GM06990 (cell line): ENCODE measurements at regions not wholly inside any gene's neighbourhood (a gene's known extent, or its start where the extent isn't known, plus 50 kb on each side); places are given as distances from the start of the nearest gene placed in this dataset.

Experiments
- DNase-seq: peaks from one replicate; pipeline ENCODE4 v3.0.0-alpha.2; 2011; ENCODE audit not compliant: insufficient read length; ENCODE audit errors: extremely low read depth
- H3K27me3 ChIP-seq: replicated peaks from 2 replicates; pipeline ENCODE4 v1.6.0; 2011; ENCODE audit warnings: low read length; ENCODE audit not compliant: control insufficient read depth, insufficient read depth
- H3K36me3 ChIP-seq: 2 replicates; pipeline ENCODE4 v1.5.1; 2011; ENCODE audit warnings: low read length; ENCODE audit not compliant: control insufficient read depth, insufficient read depth
- H3K4me3 ChIP-seq: replicated peaks from 2 replicates; pipeline ENCODE4 v1.5.1; 2011; ENCODE audit warnings: low read depth, mild to moderate bottlenecking, control low read depth, low read length
- TF ChIP-seq, protein P1 (sequence below): IDR thresholded peaks from 2 replicates; pipeline ENCODE4 v1.5.1; 2011; ENCODE audit warnings: low read length, control low read depth, mild to moderate bottlenecking, inconsistent platforms; ENCODE audit not compliant: insufficient read depth, poor library complexity, severe bottlenecking

DNA sequence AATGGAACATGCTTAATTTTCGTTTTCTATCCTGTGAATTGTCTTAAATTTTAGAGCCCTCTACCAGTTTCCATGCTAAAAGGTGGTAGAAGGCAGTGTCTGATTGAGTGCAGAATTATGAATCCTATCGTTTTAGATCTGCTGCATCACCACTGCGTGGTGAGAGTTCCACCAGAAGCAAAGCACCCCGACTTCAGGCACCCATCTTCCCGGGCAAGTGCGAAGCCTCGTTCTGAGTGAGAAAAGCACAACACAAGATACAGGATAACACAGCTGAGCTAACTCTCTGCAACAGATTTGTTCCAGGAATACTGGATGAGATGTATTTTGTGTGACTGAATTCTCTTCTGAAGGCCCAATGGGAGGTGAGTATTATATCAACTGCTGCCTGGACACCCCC is 471.5 kb downstream of the EIPR1 start:
- no peaks in the 10 kb centered on the region for H3K36me3 ChIP-seq
- no peak for DNase-seq
- TF ChIP-seq, protein P1, sequence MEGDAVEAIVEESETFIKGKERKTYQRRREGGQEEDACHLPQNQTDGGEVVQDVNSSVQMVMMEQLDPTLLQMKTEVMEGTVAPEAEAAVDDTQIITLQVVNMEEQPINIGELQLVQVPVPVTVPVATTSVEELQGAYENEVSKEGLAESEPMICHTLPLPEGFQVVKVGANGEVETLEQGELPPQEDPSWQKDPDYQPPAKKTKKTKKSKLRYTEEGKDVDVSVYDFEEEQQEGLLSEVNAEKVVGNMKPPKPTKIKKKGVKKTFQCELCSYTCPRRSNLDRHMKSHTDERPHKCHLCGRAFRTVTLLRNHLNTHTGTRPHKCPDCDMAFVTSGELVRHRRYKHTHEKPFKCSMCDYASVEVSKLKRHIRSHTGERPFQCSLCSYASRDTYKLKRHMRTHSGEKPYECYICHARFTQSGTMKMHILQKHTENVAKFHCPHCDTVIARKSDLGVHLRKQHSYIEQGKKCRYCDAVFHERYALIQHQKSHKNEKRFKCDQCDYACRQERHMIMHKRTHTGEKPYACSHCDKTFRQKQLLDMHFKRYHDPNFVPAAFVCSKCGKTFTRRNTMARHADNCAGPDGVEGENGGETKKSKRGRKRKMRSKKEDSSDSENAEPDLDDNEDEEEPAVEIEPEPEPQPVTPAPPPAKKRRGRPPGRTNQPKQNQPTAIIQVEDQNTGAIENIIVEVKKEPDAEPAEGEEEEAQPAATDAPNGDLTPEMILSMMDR, result no peak
- no peaks in the 10 kb centered on the region; the same call in 1 of the 2 replicates for H3K27me3 ChIP-seq
- H3K4me3 ChIP-seq, result no peak overlapping the region

DNA sequence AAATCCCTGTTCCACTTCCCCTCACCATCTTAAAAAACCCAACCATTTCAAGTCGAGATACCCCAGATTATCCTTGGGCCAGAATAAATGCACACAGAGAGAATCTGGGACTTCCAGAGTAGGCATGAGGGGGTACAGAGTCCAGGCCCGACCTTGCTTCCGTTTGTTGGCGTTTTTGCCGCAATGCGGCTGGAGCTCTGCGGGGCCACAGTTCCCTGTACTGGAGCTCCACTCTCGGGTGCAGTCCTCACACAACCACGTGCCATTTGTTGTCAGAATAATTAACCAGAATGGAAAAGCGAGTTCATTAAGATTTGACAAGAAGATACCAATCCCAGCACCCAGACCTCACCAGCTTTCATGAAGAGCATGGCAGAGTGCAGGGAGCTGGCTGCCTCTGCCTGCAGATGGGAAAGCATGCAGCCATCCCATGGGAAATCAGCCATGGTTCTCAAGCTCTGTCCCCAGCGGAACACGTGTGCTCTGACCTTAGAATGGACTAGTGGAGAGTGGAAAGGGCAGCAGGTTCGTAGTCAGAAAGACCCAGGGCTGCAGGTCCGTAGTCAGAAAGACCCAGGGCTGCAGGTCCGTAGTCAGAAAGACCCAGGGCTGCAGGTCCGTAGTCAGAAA is 472.8 kb downstream of the EIPR1 start:
- TF ChIP-seq, protein P1, result no peak
- DNase-seq, result no peak
- Histone ChIP-seq H3K4me3 (no peak overlapping the region), H3K27me3 (no peaks in the 10 kb centered on the region; the same call in 1 of the 2 replicates), H3K36me3 (no peaks in the 10 kb centered on the region)

DNA sequence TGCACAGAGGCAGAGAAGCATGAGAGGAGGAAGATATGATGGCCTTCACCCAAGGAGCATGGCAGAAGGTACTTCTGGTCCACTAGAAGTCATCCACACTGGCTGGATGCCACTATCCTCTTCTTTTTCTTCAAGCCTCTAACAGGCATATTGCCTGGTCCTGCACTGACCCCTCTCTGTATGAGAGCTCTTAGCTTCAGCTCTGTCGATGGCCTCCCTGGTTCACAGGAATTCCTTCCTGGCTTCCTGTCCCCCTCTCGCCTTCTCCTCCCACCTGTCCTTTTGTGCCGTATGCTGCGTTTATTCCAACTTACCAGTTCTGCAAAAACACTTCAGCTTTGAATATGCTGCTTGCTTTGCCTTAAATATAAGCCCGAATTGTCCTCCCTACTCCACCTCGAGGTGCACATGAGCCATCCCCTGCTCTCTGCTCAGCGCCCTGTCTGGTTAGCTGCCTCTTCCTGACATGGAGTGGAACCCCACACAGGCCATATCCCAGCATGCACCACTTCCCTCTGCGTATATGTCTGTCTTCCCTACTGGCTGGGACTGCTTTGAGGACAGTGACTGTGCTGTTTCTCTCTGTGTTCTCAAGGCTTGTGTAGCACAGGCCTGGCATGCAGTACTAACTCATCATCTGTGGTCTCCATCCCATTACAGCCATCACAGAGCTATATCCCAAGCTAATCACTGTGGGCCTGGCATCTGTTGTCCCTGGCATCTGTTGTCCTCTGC is 474.9 kb downstream of the EIPR1 start:
- Histone ChIP-seq H3K4me3 (no peak overlapping the region), H3K27me3 (no peaks in the 10 kb centered on the region; the same call in 1 of the 2 replicates), H3K36me3 (no peaks in the 10 kb centered on the region)
- TF ChIP-seq, protein P1, result no peak
- no peak for DNase-seq

DNA sequence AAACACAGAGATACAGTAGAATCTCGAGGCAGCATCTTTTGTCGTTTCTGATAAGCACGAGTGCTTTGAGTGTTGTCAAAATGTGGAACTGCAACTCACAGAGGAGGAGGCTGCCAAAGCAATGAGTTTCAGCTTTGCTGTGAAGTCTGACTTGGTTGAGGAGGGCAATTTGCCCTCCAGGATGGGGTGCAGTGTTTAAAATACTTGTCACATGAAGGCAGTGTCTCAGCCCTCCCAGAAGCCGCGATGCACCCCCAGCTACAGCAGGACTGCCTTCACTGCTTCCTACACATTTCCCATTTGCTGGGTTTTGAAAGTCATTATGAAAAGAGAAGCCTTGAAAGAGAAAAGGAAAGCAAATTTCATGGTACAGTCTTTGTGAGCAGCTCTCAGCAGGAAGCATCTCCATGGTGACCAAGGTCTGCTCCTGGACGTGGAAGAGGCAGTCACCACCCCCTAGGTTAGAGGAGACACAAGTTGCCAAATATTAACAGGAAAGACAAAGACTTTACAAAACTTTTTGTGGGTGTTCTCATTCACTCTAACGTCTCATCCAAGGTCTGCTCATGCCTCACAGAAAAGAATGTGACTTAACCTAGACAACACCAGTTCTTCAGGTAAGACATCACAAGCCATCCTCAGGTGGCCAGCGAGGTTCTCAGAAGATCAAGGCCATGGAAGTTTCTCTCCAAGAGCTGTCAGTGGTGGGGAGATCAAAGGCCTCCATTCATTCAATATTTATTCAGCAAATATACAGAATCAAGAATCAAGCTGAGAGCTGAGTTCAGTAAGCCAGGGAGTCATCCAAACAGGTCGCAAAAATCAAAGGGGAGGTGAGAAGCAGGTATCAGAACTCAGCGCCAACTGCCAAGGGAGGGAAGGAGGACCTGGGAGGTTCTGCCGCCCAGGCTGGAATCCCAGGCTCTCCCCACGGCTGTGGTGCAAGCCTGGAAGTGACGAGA is 476.0 kb downstream of the EIPR1 start:
- H3K36me3 ChIP-seq, result no peaks in the 10 kb centered on the region
- TF ChIP-seq, protein P1, result no peak
- peak; percentile 54 for DNase-seq
- H3K27me3 ChIP-seq, result no peaks in the 10 kb centered on the region
- H3K4me3 ChIP-seq, result peak overlapping the region; percentile 41

DNA sequence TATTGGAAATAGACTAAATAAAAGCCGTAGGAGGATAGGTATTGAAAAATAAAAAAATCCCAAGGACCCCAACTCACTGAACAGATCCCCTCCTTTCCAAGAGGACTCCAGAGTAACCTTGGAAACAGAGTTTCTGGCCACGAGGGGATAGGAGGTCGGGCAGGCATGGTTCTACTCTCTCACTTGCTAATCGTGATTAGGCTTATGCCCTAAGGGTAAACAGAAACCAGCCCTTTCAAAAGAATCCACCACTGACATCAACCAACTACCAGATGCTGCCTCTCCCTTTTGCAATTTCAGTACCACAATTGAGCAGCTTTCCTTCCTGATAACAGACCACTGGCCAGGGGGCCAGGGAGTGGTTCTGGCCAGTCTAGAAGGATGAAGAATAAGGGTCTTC is 477.8 kb downstream of the EIPR1 start:
- Histone ChIP-seq H3K27me3 (no peaks in the 10 kb centered on the region), H3K4me3 (no peak overlapping the region), H3K36me3 (no peaks in the 10 kb centered on the region)
- DNase-seq, result no peak
- TF ChIP-seq, protein P1, result no peak
